Ascending aorta (tissue), 2 donors: ENCODE measurements at regions not wholly inside any gene's neighbourhood (a gene's known extent, or its start where the extent isn't known, plus 50 kb on each side); places are given as distances from the start of the nearest gene placed in this dataset.

Experiments used
- DNase-seq, 2 donors: peaks; one replicate each; pipeline ENCODE4 v3.0.0-alpha.2; 2019; ENCODE audit warnings: low spot score in 2 of 2
- H3K27ac ChIP-seq, 2 donors: fragments of 200-600 bp; sonication (generic); one replicate each; pipeline ENCODE4 v1.5.1; 2016 to 2017; ENCODE audit warnings: mild to moderate bottlenecking in 1 of 2
- H3K27me3 ChIP-seq: fragments of 200-600 bp; sonication (generic); one replicate; pipeline ENCODE4 v1.5.1; 2017
- H3K36me3 ChIP-seq, 2 donors: fragments of 200-600 bp; sonication (generic); one replicate each; pipeline ENCODE4 v1.5.1; 2016
- H3K4me1 ChIP-seq, 2 donors: fragments of 200-600 bp; sonication (generic); one replicate each; pipeline ENCODE4 v1.5.1; 2016 to 2017; ENCODE audit warnings: mild to moderate bottlenecking in 1 of 2
- H3K4me3 ChIP-seq, 2 donors: fragments of 200-600 bp; sonication (generic); one replicate each; pipeline ENCODE4 v1.5.1; 2016 to 2017; ENCODE audit warnings: mild to moderate bottlenecking in 1 of 2
- H3K9me3 ChIP-seq, 2 donors: fragments of 200-600 bp; sonication (generic); one replicate each; pipeline ENCODE4 v1.5.1; 2016
- intact Hi-C: fragments of 100-400 bp; cut with DNase I; formaldehyde crosslinking; loops from one replicate; pipeline ENCODE4 v1.15.1; 2023
- TF ChIP-seq, protein P1 (sequence below), 3 experiments: fragments of 200-600 bp in 2 of 3; fragments of 450-650 bp in 1 of 3; sonication (generic) in 2 of 3; IDR thresholded peaks; one replicate each; pipeline ENCODE4 v1.5.1; 2016 to 2019; ENCODE audit warnings: antibody characterized with exemption in 3 of 3, mild to moderate bottlenecking in 1 of 3, moderate library complexity in 1 of 3

DNA sequence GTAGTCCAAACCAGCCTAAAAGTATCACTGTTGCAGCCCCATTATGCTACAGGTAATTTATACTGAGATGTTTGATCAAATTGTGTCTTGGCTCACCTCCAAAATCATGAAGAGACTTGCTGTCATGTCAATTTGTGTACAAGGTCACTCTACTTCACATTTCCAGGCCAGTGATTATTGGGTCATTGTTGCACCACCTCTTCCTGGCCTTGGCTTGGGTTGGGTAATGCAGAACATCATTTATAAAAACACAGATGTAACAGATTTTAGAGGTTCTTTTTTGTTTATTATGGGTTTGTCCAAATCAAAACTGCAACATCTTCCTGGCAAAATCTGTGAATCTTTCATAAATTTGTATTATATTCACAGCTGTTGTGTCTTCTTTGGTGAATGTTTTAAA lies 459.5 kb downstream of the ANKRD50 start:
- no peak overlapping the region for H3K4me3 ChIP-seq
- H3K27me3 ChIP-seq: no peaks in the 10 kb centered on the region
- intact Hi-C loops: no loop called here
- DNase-seq: no peak
- no peak overlapping the region for H3K27ac ChIP-seq
- TF ChIP-seq, protein P1, sequence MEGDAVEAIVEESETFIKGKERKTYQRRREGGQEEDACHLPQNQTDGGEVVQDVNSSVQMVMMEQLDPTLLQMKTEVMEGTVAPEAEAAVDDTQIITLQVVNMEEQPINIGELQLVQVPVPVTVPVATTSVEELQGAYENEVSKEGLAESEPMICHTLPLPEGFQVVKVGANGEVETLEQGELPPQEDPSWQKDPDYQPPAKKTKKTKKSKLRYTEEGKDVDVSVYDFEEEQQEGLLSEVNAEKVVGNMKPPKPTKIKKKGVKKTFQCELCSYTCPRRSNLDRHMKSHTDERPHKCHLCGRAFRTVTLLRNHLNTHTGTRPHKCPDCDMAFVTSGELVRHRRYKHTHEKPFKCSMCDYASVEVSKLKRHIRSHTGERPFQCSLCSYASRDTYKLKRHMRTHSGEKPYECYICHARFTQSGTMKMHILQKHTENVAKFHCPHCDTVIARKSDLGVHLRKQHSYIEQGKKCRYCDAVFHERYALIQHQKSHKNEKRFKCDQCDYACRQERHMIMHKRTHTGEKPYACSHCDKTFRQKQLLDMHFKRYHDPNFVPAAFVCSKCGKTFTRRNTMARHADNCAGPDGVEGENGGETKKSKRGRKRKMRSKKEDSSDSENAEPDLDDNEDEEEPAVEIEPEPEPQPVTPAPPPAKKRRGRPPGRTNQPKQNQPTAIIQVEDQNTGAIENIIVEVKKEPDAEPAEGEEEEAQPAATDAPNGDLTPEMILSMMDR (IDR thresholded peaks at IDR 0.05): no peak
- no peaks in the 10 kb centered on the region for H3K36me3 ChIP-seq
- no peaks in the 10 kb centered on the region for H3K4me1 ChIP-seq
- H3K9me3 ChIP-seq: no peaks in the 10 kb centered on the region

DNA sequence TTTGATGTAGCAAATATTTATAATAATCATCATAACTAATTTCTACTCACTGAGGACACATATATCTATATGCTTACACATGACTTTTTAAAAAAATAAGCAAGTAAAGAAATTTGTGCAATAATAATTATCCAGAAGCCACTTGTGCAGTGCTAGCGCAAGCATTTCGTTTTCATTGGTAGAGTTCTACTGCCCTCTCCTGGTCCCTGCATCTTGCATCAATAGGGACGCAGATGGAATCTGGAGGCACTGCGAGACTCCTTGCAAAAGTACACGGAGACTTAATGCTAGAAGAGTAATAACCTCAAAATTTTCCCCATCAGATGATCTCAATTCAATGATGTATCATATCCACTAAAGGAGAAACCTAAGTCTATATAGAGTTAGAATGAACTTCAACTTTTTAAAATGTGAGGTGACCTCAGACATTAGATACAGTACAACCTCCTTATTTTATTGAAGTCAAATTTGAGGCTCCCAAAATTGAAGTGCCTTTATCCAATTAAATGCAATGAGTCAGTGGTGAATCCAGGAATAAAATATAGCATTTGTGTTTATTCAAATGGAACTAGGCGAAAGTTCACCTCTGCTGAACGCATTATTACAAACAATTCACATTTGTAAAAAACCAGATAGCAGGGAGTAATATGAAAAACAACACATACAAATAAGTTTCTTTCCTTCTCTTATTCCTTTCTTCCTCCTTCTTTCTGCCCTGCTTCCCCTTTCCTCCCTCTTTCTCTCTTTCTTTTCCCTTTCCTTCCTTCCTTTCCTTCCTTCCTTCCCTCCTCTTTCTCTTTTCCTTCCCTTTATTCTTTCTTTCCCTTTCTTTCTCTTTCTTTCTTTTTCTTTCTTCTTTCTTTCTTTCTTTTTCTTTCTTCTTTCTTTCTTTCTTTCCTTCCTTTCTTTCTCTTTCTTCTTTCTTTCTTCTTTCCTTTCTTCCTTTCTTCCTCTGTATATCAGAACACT lies 450.0 kb downstream of the ANKRD50 start:
- TF ChIP-seq, protein P1 (IDR thresholded peaks at IDR 0.05): peak; percentile 61 to 86 (median 79)
- Histone ChIP-seq H3K36me3 (no peaks in the 10 kb centered on the region), H3K27me3 (no peaks in the 10 kb centered on the region), H3K4me3 (no peak overlapping the region), H3K27ac (no peak overlapping the region), H3K9me3 (no peaks in the 10 kb centered on the region), H3K4me1 (no peaks in the 10 kb centered on the region)
- intact Hi-C loops: loop anchor here (1.0 to 10.0 kb wide), 4 partner anchors 148 to 1160 kb away; no protein-coding TSS in a partner anchor
- DNase-seq: peak in 1 of 2 donors; percentile 82

DNA sequence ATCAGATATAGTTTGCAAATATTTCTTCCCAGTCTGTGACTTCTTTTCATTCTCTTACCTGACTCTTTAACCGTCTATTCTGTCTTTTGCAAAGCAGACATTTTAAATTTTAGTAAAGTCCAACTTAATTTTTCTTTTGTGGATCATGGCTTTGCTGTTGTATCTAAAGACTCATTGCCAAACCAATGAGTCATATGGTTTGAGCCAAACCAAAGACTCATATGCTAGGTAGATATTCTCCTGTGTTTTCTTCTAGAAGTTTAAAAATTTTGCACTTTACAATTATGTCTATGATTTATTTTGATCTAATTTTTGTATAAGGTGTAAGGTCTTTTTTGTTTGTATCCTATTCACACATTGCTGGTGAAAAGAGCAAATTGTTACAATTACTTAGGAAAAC lies 446.8 kb downstream of the ANKRD50 start:
- intact Hi-C loops: loop anchor here (10.0 kb wide), 2 partner anchors 151 to 711 kb away; no protein-coding TSS in a partner anchor
- TF ChIP-seq, protein P1 (IDR thresholded peaks at IDR 0.05): no peak
- Histone ChIP-seq H3K36me3 (no peaks in the 10 kb centered on the region), H3K9me3 (no peaks in the 10 kb centered on the region), H3K4me1 (no peaks in the 10 kb centered on the region), H3K4me3 (no peak overlapping the region), H3K27me3 (no peaks in the 10 kb centered on the region), H3K27ac (no peak overlapping the region)
- no peak for DNase-seq

DNA sequence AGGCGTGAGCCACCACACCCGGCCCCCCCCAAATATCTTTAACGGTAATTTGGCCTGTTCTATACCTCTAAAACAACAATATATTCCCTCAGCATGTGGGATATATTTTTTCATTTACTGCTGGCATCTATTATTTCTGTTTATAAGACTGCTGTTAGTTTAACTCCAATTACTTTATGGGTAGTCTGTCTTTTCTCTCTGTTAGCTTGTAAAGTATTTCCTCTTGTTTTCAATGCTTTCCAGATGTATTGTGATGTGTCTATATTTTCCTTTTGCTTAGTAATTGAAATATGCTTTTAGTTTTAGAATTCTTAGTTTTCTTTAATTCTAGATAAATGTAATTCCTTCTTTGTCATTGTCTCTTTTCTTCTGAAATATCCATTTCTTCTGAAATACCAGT lies 445.8 kb downstream of the ANKRD50 start:
- Histone ChIP-seq H3K4me3 (no peak overlapping the region), H3K27ac (no peak overlapping the region), H3K9me3 (no peaks in the 10 kb centered on the region), H3K4me1 (no peaks in the 10 kb centered on the region), H3K27me3 (no peaks in the 10 kb centered on the region), H3K36me3 (no peaks in the 10 kb centered on the region)
- intact Hi-C loops: loop anchor here (10.0 kb wide), 2 partner anchors 152 to 712 kb away; no protein-coding TSS in a partner anchor
- TF ChIP-seq, protein P1 (IDR thresholded peaks at IDR 0.05): no peak
- no peak for DNase-seq

DNA sequence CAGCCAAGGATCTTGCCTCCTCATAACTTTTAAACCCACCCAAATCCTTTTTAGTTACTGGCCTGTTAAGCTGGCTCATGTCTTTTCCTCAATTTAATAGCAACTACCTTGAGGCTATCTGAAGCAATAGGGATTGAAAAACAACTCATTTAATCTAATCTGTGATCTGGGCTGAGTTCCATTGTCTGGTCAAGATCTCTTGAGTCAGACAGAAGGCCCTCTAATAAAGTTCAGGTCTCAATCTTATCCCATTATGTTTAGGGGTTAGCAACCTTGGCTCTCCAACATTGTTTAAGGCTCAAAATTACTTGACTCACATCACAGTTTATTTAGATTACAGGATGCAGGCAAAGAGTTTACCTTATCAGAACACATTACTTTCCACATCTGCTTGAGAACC lies 436.1 kb downstream of the ANKRD50 start:
- intact Hi-C loops: no loop called here
- Histone ChIP-seq H3K27me3 (no peaks in the 10 kb centered on the region), H3K4me1 (no peaks in the 10 kb centered on the region), H3K36me3 (no peaks in the 10 kb centered on the region), H3K4me3 (no peak overlapping the region), H3K9me3 (no peaks in the 10 kb centered on the region), H3K27ac (no peak overlapping the region)
- TF ChIP-seq, protein P1 (IDR thresholded peaks at IDR 0.05): no peak
- DNase-seq: no peak
